ENCODE measurements at regions not wholly inside any gene's neighbourhood (a gene's known extent, or its start where the extent isn't known, plus 50 kb on each side); places are given as distances from the start of the nearest gene placed in this dataset.

DNA sequence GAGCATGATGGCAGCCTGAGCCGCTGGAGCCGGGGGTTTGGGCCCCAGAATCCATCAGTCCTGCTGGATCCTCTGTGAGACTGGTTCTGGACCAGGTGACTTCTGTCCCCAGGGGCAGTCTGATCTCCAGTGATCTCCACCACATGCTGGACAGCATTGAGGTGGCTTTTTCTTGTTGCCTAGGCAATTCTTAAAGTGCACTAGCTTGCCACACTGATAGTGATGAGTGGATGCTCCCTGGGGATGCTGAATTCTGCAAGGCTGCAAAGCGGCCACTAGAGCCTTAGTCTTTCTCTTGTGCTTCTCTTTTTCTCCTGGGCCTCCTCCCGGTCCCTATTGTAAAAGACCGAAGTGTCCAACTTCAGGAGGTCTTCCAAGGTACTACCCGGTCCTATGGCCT lies 70.4 kb upstream of the ATP11B start:
- TF ChIP-seq, protein P1, sequence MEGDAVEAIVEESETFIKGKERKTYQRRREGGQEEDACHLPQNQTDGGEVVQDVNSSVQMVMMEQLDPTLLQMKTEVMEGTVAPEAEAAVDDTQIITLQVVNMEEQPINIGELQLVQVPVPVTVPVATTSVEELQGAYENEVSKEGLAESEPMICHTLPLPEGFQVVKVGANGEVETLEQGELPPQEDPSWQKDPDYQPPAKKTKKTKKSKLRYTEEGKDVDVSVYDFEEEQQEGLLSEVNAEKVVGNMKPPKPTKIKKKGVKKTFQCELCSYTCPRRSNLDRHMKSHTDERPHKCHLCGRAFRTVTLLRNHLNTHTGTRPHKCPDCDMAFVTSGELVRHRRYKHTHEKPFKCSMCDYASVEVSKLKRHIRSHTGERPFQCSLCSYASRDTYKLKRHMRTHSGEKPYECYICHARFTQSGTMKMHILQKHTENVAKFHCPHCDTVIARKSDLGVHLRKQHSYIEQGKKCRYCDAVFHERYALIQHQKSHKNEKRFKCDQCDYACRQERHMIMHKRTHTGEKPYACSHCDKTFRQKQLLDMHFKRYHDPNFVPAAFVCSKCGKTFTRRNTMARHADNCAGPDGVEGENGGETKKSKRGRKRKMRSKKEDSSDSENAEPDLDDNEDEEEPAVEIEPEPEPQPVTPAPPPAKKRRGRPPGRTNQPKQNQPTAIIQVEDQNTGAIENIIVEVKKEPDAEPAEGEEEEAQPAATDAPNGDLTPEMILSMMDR (IDR thresholded peaks at IDR 0.05), result no peak
- TF ChIP-seq POLR2A (IDR thresholded peaks at IDR 0.05) (no peak), POLR2AphosphoS5 (IDR thresholded peaks at IDR 0.05) (no peak)

Data from suprapubic skin (tissue), 4 donors.